ENCODE measurements at regions not wholly inside any gene's neighbourhood (a gene's known extent, or its start where the extent isn't known, plus 50 kb on each side); places are given as distances from the start of the nearest gene placed in this dataset.

DNA sequence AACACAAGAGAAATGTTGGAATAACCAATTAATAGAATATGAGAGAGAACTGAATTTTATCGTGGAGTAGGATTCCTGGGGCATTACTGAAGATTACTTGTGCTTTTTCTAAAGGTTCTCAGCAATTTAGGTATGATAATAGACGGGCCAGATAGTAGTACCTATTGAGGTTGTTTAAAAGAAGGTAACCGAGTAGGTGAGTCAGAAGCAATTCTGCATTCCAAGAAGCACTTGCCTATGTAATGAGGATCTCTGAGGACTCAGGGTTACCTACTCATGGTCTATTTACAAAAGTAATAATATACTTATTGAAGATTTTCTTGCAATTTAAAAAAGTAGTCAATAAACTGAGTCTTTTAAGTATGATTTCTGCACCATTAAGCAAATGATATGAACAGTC lies 1469.8 kb downstream of the BRINP3 start:
- Histone ChIP-seq H3K9me2 (ENCODE audit: insufficient read depth, low read length) (no peaks in the 10 kb centered on the region), H3K79me2 (replicated peaks; ENCODE audit: insufficient read depth, low read length) (no peaks in the 10 kb centered on the region), H3K4me2 (ENCODE audit: low read length) (no peak overlapping the region), H3K4me3 (ENCODE audit: low read length) (no peak overlapping the region), H3K27me3 (ENCODE audit: insufficient read depth, low read depth, low read length) (no peaks in the 10 kb centered on the region), H4K20me1 (ENCODE audit: insufficient read depth) (no peaks in the 10 kb centered on the region), H2AFZ (ENCODE audit: low read depth, low read length) (no peak overlapping the region), H3K9me3 (ENCODE audit: low read length) (no peaks in the 10 kb centered on the region), H3K27ac (ENCODE audit: low read length) (no peak overlapping the region), H3K9ac (ENCODE audit: low read length) (no peak overlapping the region), H3K36me3 (ENCODE audit: insufficient read depth, low read length) (no peaks in the 10 kb centered on the region), H3F3A (ENCODE audit: insufficient read depth, low read length, poor library complexity, severe bottlenecking) (no peaks in the 10 kb centered on the region)
- TF ChIP-seq SMC3 (conservative IDR thresholded peaks at IDR 0.05; ENCODE audit: poor library complexity) (no peak), EZH2 (IDR thresholded peaks at IDR 0.05; ENCODE audit: borderline replicate concordance, insufficient read depth, low read length, poor library complexity, severe bottlenecking) (no peak), EP300 (conservative IDR thresholded peaks at IDR 0.05; ENCODE audit: poor library complexity, severe bottlenecking) (no peak), TAF1 (IDR thresholded peaks at IDR 0.05; ENCODE audit: low read depth) (no peak), MXI1 (conservative IDR thresholded peaks at IDR 0.05; ENCODE audit: poor library complexity, severe bottlenecking) (no peak), POLR2AphosphoS5 (IDR thresholded peaks at IDR 0.05) (no peak), RAD21 (conservative IDR thresholded peaks at IDR 0.05) (no peak)
- TF ChIP-seq, protein P1, sequence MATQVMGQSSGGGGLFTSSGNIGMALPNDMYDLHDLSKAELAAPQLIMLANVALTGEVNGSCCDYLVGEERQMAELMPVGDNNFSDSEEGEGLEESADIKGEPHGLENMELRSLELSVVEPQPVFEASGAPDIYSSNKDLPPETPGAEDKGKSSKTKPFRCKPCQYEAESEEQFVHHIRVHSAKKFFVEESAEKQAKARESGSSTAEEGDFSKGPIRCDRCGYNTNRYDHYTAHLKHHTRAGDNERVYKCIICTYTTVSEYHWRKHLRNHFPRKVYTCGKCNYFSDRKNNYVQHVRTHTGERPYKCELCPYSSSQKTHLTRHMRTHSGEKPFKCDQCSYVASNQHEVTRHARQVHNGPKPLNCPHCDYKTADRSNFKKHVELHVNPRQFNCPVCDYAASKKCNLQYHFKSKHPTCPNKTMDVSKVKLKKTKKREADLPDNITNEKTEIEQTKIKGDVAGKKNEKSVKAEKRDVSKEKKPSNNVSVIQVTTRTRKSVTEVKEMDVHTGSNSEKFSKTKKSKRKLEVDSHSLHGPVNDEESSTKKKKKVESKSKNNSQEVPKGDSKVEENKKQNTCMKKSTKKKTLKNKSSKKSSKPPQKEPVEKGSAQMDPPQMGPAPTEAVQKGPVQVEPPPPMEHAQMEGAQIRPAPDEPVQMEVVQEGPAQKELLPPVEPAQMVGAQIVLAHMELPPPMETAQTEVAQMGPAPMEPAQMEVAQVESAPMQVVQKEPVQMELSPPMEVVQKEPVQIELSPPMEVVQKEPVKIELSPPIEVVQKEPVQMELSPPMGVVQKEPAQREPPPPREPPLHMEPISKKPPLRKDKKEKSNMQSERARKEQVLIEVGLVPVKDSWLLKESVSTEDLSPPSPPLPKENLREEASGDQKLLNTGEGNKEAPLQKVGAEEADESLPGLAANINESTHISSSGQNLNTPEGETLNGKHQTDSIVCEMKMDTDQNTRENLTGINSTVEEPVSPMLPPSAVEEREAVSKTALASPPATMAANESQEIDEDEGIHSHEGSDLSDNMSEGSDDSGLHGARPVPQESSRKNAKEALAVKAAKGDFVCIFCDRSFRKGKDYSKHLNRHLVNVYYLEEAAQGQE (IDR thresholded peaks at IDR 0.05; ENCODE audit: borderline replicate concordance) = no peak

DNA sequence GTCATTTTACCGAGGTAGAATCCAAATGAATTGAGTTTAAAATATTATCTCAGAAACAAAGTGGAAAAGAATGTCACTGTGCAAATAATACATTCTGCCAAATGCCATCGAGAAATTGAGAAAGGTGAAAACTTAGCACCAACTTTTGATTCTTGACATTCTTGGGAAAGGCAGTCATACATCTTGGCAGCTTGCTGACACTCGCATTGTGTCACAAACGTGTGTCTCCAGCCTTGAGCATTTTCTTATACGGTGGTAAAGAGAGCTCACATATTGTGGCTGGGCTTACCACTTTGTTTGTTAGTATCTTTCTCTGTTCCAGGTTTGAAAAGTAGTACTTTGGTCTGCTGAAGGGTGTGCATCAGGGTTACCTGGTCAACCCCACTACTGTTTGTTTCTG lies 1456.1 kb downstream of the BRINP3 start:
- TF ChIP-seq, protein P2, sequence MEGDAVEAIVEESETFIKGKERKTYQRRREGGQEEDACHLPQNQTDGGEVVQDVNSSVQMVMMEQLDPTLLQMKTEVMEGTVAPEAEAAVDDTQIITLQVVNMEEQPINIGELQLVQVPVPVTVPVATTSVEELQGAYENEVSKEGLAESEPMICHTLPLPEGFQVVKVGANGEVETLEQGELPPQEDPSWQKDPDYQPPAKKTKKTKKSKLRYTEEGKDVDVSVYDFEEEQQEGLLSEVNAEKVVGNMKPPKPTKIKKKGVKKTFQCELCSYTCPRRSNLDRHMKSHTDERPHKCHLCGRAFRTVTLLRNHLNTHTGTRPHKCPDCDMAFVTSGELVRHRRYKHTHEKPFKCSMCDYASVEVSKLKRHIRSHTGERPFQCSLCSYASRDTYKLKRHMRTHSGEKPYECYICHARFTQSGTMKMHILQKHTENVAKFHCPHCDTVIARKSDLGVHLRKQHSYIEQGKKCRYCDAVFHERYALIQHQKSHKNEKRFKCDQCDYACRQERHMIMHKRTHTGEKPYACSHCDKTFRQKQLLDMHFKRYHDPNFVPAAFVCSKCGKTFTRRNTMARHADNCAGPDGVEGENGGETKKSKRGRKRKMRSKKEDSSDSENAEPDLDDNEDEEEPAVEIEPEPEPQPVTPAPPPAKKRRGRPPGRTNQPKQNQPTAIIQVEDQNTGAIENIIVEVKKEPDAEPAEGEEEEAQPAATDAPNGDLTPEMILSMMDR (IDR thresholded peaks at IDR 0.05; ENCODE audit: poor library complexity, severe bottlenecking) = no peak
- TF ChIP-seq, protein P1 (IDR thresholded peaks at IDR 0.05; ENCODE audit: borderline replicate concordance) = no peak
- TF ChIP-seq EZH2 (IDR thresholded peaks at IDR 0.05; ENCODE audit: borderline replicate concordance, insufficient read depth, low read length, poor library complexity, severe bottlenecking) (no peak), POLR2AphosphoS5 (IDR thresholded peaks at IDR 0.05) (no peak), EP300 (conservative IDR thresholded peaks at IDR 0.05; ENCODE audit: poor library complexity, severe bottlenecking) (no peak), MXI1 (conservative IDR thresholded peaks at IDR 0.05; ENCODE audit: poor library complexity, severe bottlenecking) (no peak), TAF1 (IDR thresholded peaks at IDR 0.05; ENCODE audit: low read depth) (no peak), RAD21 (conservative IDR thresholded peaks at IDR 0.05) (no peak), SMC3 (conservative IDR thresholded peaks at IDR 0.05; ENCODE audit: poor library complexity) (no peak)
- no peak overlapping the region for H3K4me3 ChIP-seq (ENCODE audit: low read length)
- H4K20me1 ChIP-seq (ENCODE audit: insufficient read depth) = no peaks in the 10 kb centered on the region
- no peak overlapping the region for H3K9ac ChIP-seq (ENCODE audit: low read length)
- no peak overlapping the region for H2AFZ ChIP-seq (ENCODE audit: low read depth, low read length)
- peaks cover 4% of the 10 kb centered on the region for H3K9me3 ChIP-seq (ENCODE audit: low read length)
- no peak overlapping the region for H3K4me2 ChIP-seq (ENCODE audit: low read length)
- no peaks in the 10 kb centered on the region for H3F3A ChIP-seq (ENCODE audit: insufficient read depth, low read length, poor library complexity, severe bottlenecking)
- H3K36me3 ChIP-seq (ENCODE audit: insufficient read depth, low read length) = no peaks in the 10 kb centered on the region
- H3K27ac ChIP-seq (ENCODE audit: low read length) = no peak overlapping the region
- H3K9me2 ChIP-seq (ENCODE audit: insufficient read depth, low read length) = no peaks in the 10 kb centered on the region
- H3K79me2 ChIP-seq (replicated peaks; ENCODE audit: insufficient read depth, low read length) = no peaks in the 10 kb centered on the region
- no peaks in the 10 kb centered on the region for H3K27me3 ChIP-seq (ENCODE audit: insufficient read depth, low read depth, low read length)
